HepG2 (cell line): ENCODE measurements at regions not wholly inside any gene's neighbourhood (a gene's known extent, or its start where the extent isn't known, plus 50 kb on each side); places are given as distances from the start of the nearest gene placed in this dataset.
"Not testable (repeated sequence)": the region's sequence is repeated elsewhere in the genome, so short reads cannot be mapped to it uniquely, and the experiment has no call there.

Source experiments
- ATAC-seq: fragments of 200-7000 bp; cut with Tn5 transposase; 3 replicates; pipeline ENCODE4 v1.9.1; 2020; ENCODE audit warnings: mild to moderate bottlenecking, moderate library complexity
- BruUV-seq: library from RNA; stranded (reverse); fragments of 400-500 nt; replicated peaks from 2 replicates; lab custom pipeline; 2021; lab: Mats Ljungman, UMichigan
- CTCF ChIA-PET: fragments of 300-600 bp; formaldehyde crosslinking; extraction: SDS; loops from one replicate; lab custom pipeline; 2021; ENCODE audit warnings: low total read pairs, inconsistent platforms, low intra/inter-chr PET ratio; lab: Yijun Ruan, JAX
- POLR2A ChIA-PET: fragments of 350-600 bp; sonication (Branson Sonifier 250); formaldehyde crosslinking; loops from one replicate; lab custom pipeline; 2020; ENCODE audit warnings: antibody characterized with exemption, inconsistent platforms; lab: Yijun Ruan, JAX
- DNase-seq: peaks from one replicate; pipeline ENCODE4 v3.0.0-alpha.2; 2015; ENCODE audit warnings: low spot score
- FAIRE-seq: peaks from 3 replicates; lab custom pipeline; 2011; peaks lifted over from hg19 to GRCh38; lab: Jason Lieb, UNC
- H2AFZ ChIP-seq: one replicate; pipeline ENCODE4 v1.6.1; 2011; ENCODE audit warnings: low read length, inconsistent platforms
- H3K27ac ChIP-seq: fragments of 300-600 bp; 3 replicates; pipeline ENCODE4 v1.8.0; 2011; ENCODE audit warnings: mixed run types, mild to moderate bottlenecking, mixed read lengths, low read length, inconsistent platforms; ENCODE audit not compliant: insufficient read depth; ENCODE audit errors: extremely low read length
- H3K27me3 ChIP-seq, 2 experiments: fragments of 200-600 bp in 1 of 2; 2 replicates in 1 of 2; 3 replicates in 1 of 2; pipeline versions ENCODE4 v1.6.0 to v1.8.0; 2011; ENCODE audit warnings: low read length in 2 of 2, mild to moderate bottlenecking in 2 of 2, moderate library complexity in 2 of 2, inconsistent platforms in 1 of 2; ENCODE audit not compliant: insufficient read depth in 2 of 2, control insufficient read depth in 1 of 2
- H3K36me3 ChIP-seq, 2 experiments: fragments of 200-600 bp in 1 of 2; replicated peaks in 1 of 2; 2 replicates in 1 of 2; 3 replicates in 1 of 2; pipeline versions ENCODE4 v1.5.1 to v1.8.0; 2011; ENCODE audit warnings: low read length in 2 of 2, inconsistent platforms in 1 of 2; ENCODE audit not compliant: insufficient read depth in 2 of 2, control insufficient read depth in 1 of 2
- H3K4me1 ChIP-seq: 2 replicates; pipeline ENCODE4 v1.5.1; 2012; ENCODE audit warnings: low read length, inconsistent platforms; ENCODE audit not compliant: insufficient read depth
- H3K4me2 ChIP-seq: 2 replicates; pipeline ENCODE4 v1.6.0; 2011; ENCODE audit warnings: low read depth, low read length, inconsistent platforms
- H3K4me3 ChIP-seq, 3 experiments: fragments of 200-600 bp in 1 of 3; sonication (generic), shearing (Covaris generic) in 1 of 3; replicated peaks in 1 of 3; 2 replicates each; pipeline ENCODE4 v1.5.1; 2011 to 2016; ENCODE audit warnings: low read length in 3 of 3, inconsistent platforms in 2 of 3, low read depth in 2 of 3, mild to moderate bottlenecking in 2 of 3, control low read depth in 1 of 3, mixed read lengths in 1 of 3; ENCODE audit not compliant: insufficient read depth in 1 of 3
- H3K79me2 ChIP-seq: one replicate; pipeline ENCODE4 v1.6.1; 2011; ENCODE audit warnings: low read length, inconsistent platforms; ENCODE audit not compliant: insufficient read depth
- H3K9ac ChIP-seq: 2 replicates; pipeline ENCODE4 v1.6.0; 2011; ENCODE audit warnings: mild to moderate bottlenecking, low read depth, low read length, inconsistent platforms; ENCODE audit not compliant: insufficient read depth
- H3K9me3 ChIP-seq: 2 replicates; pipeline ENCODE4 v1.5.1; 2012; ENCODE audit warnings: mild to moderate bottlenecking, low read length
- H4K20me1 ChIP-seq: 2 replicates; pipeline ENCODE4 v1.6.0; 2011; ENCODE audit warnings: inconsistent platforms, mild to moderate bottlenecking, low read length, moderate library complexity; ENCODE audit not compliant: insufficient read depth
- ESRRA ChIP-seq: sonication (generic); formaldehyde crosslinking; IDR thresholded peaks from 2 replicates; pipeline ENCODE4 v1.5.1; 2020; ENCODE audit warnings: mild to moderate bottlenecking, low read depth, missing genetic modification reagents
- FOXA3 ChIP-seq: IDR thresholded peaks from 2 replicates; pipeline ENCODE4 v1.6.1; 2016; ENCODE audit warnings: missing genetic modification reagents, missing compliant biosample characterization
- MED8 ChIP-seq: sonication (generic); formaldehyde crosslinking; IDR thresholded peaks from 2 replicates; pipeline ENCODE4 v1.8.1; 2023; ENCODE audit warnings: mild to moderate bottlenecking, missing genetic modification reagents; ENCODE audit not compliant: insufficient replicate concordance
- MIXL1 ChIP-seq: IDR thresholded peaks from 2 replicates; pipeline ENCODE4 v1.6.1; 2016
- NCOA2 ChIP-seq: sonication (generic); formaldehyde crosslinking; IDR thresholded peaks from 2 replicates; pipeline ENCODE4 v1.8.0; 2022; ENCODE audit warnings: inconsistent platforms
- NFKBIZ ChIP-seq: IDR thresholded peaks from 2 replicates; pipeline ENCODE4 v1.6.1; 2018; ENCODE audit warnings: missing genetic modification reagents, missing compliant biosample characterization
- NKX3-1 ChIP-seq: sonication (generic); formaldehyde crosslinking; IDR thresholded peaks from 2 replicates; pipeline ENCODE4 v1.5.0; 2020; ENCODE audit warnings: missing genetic modification reagents
- NR2C2 ChIP-seq: sonication (generic); formaldehyde crosslinking; IDR thresholded peaks from 2 replicates; pipeline ENCODE4 v1.4.0; 2020; ENCODE audit warnings: missing genetic modification reagents, mild to moderate bottlenecking, moderate library complexity, borderline replicate concordance
- SALL1 ChIP-seq: sonication (generic); formaldehyde crosslinking; IDR thresholded peaks from 2 replicates; pipeline ENCODE4 v1.8.0; 2022; ENCODE audit warnings: mild to moderate bottlenecking, missing genetic modification reagents
- SOX5 ChIP-seq: IDR thresholded peaks from 2 replicates; pipeline ENCODE4 v1.6.1; 2016; ENCODE audit warnings: borderline replicate concordance
- SP5 ChIP-seq: IDR thresholded peaks from 2 replicates; pipeline ENCODE4 v1.6.1; 2016; ENCODE audit warnings: low read depth, borderline replicate concordance
- ZBTB7B ChIP-seq: sonication (generic); formaldehyde crosslinking; IDR thresholded peaks from 2 replicates; pipeline ENCODE4 v1.4.0; 2020; ENCODE audit warnings: missing genetic modification reagents
- ZNF460 ChIP-seq: sonication (generic); formaldehyde crosslinking; IDR thresholded peaks from 2 replicates; pipeline ENCODE4 v1.5.1; 2020; ENCODE audit warnings: missing genetic modification reagents, mild to moderate bottlenecking, borderline replicate concordance
- ZNF510 ChIP-seq: sonication (generic); formaldehyde crosslinking; IDR thresholded peaks from 2 replicates; pipeline ENCODE4 v1.4.0; 2020; ENCODE audit warnings: low read depth, mild to moderate bottlenecking, missing genetic modification reagents
- WGBS: methylation state at CpG from one replicate; pipeline ENCODE4 v1.1.6; 2017; ENCODE audit warnings: low lambda C conversion rate; 5-methylcytosine and 5-hydroxymethylcytosine counted together
- in situ Hi-C: cut with HindIII; loops from 2 replicates; pipeline ENCODE4 v1.10.0; 2017; ENCODE audit warnings: low pct_unique_long_range_greater_than_20kb; ENCODE audit not compliant: extremely low pct_ligation_motif_present
- intact Hi-C: fragments of 100-400 bp; cut with micrococcal nuclease; formaldehyde crosslinking; loops from one replicate; pipeline ENCODE4 v1.10.0; 2022; ENCODE audit not compliant: unreplicated experiment
- TF ChIP-seq, protein P1 (sequence below): sonication (generic); formaldehyde crosslinking; IDR thresholded peaks from 2 replicates; pipeline ENCODE4 v1.4.0; 2020; ENCODE audit warnings: missing genetic modification reagents, borderline replicate concordance
- TF ChIP-seq, protein P2 (sequence below): sonication (generic); formaldehyde crosslinking; IDR thresholded peaks from 2 replicates; pipeline ENCODE4 v1.4.0; 2020; ENCODE audit warnings: missing genetic modification reagents, borderline replicate concordance
- TF ChIP-seq, protein P3 (sequence below): sonication (generic); formaldehyde crosslinking; IDR thresholded peaks from 2 replicates; pipeline ENCODE4 v1.4.0; 2020; ENCODE audit warnings: missing genetic modification reagents

DNA sequence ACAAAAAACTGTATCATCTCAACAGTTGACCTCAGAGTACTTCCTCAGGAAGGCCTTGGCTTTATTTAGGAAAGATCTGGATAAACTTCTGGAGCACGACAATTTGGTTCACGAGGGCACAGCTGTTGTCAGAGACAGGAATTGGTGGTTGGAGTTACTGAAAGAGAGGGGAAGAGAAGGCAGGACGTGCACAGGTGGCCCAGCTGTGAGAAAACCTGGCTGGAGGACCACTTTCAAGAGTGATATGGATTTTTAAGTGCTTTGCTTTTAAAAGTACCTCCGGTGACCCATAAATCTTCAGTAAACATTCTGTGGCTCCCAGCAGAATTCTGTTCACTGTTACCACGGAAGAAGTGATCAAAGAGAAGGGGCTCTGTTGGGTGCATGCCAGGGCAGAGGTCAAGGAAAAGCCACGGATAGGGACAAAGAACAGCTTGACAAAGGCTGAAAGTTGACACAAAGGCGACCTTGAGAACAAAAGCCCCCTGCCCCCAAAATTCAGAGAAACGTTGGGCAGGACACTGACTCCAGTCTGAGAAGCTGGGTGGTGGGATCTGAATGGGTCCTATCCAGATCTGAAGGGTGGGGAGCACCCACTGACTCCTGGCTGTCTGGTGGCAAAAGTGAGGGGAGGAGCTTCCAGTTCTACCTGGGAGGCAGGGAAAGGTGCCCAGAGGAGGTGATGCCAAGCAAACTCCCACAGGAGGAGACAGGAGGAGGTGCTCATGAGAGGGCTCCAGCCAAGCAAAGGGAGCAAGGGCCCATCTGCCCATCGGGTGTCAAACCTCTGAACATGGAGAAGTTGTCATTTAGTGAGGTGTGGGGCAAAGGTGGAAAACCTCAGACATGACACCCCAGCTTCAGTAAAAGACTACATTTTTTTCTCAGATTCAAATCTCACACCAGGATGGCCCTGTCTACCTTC lies 89.4 kb upstream of the UXS1 start:
- H3K27me3 ChIP-seq = not testable (repeated sequence)
- peak; percentile 77 for ATAC-seq
- 2% methylated on average over 9 of the region's 9 CpGs for WGBS
- TF ChIP-seq ZBTB7B (peak; percentile 99), ZNF510 (peak; percentile 29; the same call in 1 of the 2 replicates), NKX3-1 (CRISPR knock-in tag) (0 out of 2 replicates have a peak, but pooled peaks have one; percentile 73), FOXA3 (CRISPR knock-in tag) (peak; percentile 90), MIXL1 (peak; percentile 95), NCOA2 (CRISPR knock-in tag) (peak; percentile 99), SOX5 (CRISPR knock-in tag) (peak; percentile 99), ESRRA (CRISPR knock-in tag) (peak; percentile 92), NFKBIZ (CRISPR knock-in tag) (peak; percentile 87; the same call in 1 of the 2 replicates), SP5 (CRISPR knock-in tag) (peak; percentile 76), ZNF460 (CRISPR knock-in tag) (peak; percentile 49; the same call in 1 of the 2 replicates), SALL1 (peak; percentile 97), NR2C2 (peak; percentile 82), MED8 (peak; percentile 94)
- TF ChIP-seq, protein P1, sequence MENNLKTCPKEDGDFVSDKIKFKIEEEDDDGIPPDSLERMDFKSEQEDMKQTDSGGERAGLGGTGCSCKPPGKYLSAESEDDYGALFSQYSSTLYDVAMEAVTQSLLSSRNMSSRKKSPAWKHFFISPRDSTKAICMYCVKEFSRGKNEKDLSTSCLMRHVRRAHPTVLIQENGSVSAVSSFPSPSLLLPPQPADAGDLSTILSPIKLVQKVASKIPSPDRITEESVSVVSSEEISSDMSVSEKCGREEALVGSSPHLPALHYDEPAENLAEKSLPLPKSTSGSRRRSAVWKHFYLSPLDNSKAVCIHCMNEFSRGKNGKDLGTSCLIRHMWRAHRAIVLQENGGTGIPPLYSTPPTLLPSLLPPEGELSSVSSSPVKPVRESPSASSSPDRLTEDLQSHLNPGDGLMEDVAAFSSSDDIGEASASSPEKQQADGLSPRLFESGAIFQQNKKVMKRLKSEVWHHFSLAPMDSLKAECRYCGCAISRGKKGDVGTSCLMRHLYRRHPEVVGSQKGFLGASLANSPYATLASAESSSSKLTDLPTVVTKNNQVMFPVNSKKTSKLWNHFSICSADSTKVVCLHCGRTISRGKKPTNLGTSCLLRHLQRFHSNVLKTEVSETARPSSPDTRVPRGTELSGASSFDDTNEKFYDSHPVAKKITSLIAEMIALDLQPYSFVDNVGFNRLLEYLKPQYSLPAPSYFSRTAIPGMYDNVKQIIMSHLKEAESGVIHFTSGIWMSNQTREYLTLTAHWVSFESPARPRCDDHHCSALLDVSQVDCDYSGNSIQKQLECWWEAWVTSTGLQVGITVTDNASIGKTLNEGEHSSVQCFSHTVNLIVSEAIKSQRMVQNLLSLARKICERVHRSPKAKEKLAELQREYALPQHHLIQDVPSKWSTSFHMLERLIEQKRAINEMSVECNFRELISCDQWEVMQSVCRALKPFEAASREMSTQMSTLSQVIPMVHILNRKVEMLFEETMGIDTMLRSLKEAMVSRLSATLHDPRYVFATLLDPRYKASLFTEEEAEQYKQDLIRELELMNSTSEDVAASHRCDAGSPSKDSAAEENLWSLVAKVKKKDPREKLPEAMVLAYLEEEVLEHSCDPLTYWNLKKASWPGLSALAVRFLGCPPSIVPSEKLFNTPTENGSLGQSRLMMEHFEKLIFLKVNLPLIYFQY (CRISPR knock-in tag) = peak; percentile 87; the same call in 1 of the 2 replicates
- TF ChIP-seq, protein P2, sequence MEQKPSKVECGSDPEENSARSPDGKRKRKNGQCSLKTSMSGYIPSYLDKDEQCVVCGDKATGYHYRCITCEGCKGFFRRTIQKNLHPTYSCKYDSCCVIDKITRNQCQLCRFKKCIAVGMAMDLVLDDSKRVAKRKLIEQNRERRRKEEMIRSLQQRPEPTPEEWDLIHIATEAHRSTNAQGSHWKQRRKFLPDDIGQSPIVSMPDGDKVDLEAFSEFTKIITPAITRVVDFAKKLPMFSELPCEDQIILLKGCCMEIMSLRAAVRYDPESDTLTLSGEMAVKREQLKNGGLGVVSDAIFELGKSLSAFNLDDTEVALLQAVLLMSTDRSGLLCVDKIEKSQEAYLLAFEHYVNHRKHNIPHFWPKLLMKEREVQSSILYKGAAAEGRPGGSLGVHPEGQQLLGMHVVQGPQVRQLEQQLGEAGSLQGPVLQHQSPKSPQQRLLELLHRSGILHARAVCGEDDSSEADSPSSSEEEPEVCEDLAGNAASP = peak; percentile 97
- TF ChIP-seq, protein P3, sequence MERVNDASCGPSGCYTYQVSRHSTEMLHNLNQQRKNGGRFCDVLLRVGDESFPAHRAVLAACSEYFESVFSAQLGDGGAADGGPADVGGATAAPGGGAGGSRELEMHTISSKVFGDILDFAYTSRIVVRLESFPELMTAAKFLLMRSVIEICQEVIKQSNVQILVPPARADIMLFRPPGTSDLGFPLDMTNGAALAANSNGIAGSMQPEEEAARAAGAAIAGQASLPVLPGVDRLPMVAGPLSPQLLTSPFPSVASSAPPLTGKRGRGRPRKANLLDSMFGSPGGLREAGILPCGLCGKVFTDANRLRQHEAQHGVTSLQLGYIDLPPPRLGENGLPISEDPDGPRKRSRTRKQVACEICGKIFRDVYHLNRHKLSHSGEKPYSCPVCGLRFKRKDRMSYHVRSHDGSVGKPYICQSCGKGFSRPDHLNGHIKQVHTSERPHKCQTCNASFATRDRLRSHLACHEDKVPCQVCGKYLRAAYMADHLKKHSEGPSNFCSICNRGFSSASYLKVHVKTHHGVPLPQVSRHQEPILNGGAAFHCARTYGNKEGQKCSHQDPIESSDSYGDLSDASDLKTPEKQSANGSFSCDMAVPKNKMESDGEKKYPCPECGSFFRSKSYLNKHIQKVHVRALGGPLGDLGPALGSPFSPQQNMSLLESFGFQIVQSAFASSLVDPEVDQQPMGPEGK (CRISPR knock-in tag) = peak; percentile 97

More for the DNA sequence above, 89.4 kb upstream of the UXS1 start:
- FAIRE-seq (peak; percentile 92), DNase-seq (peak; percentile 98)
- Histone ChIP-seq H3K4me2 (peak overlapping the region; percentile 41), H3K4me1 (peaks cover 86% of the 10 kb centered on the region), H3K9ac (peak overlapping the region; percentile 62), H3K27ac (peak overlapping the region; percentile 83)
- intact Hi-C loops, in situ Hi-C loops, H3K9me3 ChIP-seq, BruUV-seq, CTCF ChIA-PET, H2AFZ ChIP-seq, H3K4me3 ChIP-seq, H4K20me1 ChIP-seq, H3K79me2 ChIP-seq, H3K36me3 ChIP-seq: not testable (repeated sequence)
- POLR2A ChIA-PET = interaction anchor here (0.7 kb wide), 1 partner anchor 11 kb away, joined by 3 read pairs; no protein-coding TSS in a partner anchor
